T-cell (primary cell): ENCODE measurements at regions not wholly inside any gene's neighbourhood (a gene's known extent, or its start where the extent isn't known, plus 50 kb on each side); places are given as distances from the start of the nearest gene placed in this dataset.

ENCODE experiments used
- ATAC-seq, 4 experiments: fragments of 200-7000 bp in 3 of 4; fragments of 150-1000 bp in 1 of 4; cut with Tn5 transposase; replicated peaks in 1 of 4; 1 replicate in 3 of 4; 2 replicates in 1 of 4; pipeline ENCODE4 v1.10.0; 2021; ENCODE audit warnings: moderate library complexity in 3 of 4, mild to moderate bottlenecking in 2 of 4, moderate number of reproducible peaks in 1 of 4
- CTCF ChIA-PET, 2 donors: fragments of 300-600 bp; sonication (Branson Sonifier 250); formaldehyde crosslinking; loops; one replicate each; lab custom pipeline; 2022; ENCODE audit warnings: antibody characterized with exemption in 2 of 2; lab: Charles Lee
- POLR2A ChIA-PET, 2 donors: fragments of 300-600 bp; sonication (Branson Sonifier 250); formaldehyde crosslinking; loops; one replicate each; lab custom pipeline; 2022; ENCODE audit warnings: antibody characterized with exemption in 2 of 2; lab: Charles Lee
- DNase-seq, 35 experiments: peaks; one replicate each; pipeline versions ENCODE4 v3.0.0 to v3.0.0-alpha.2; 2013 to 2023
- H3K27ac ChIP-seq: one replicate; pipeline ENCODE4 v1.5.1; 2013; ENCODE audit warnings: low read length
- H3K27me3 ChIP-seq, 2 experiments: replicated peaks in 1 of 2; 1 replicate in 1 of 2; 2 replicates in 1 of 2; pipeline versions ENCODE4 v1.6.1 to v1.7.0; 2013; ENCODE audit warnings: low read length in 1 of 2, mixed read lengths in 1 of 2; ENCODE audit not compliant: control insufficient read depth in 2 of 2, insufficient read depth in 2 of 2; ENCODE audit errors: extremely low read depth in 1 of 2
- H3K36me3 ChIP-seq, 2 donors: 1 replicate in 1 of 2; 2 replicates in 1 of 2; pipeline versions ENCODE4 v1.6.1 to v1.7.0; 2013; ENCODE audit warnings: low read length in 1 of 2; ENCODE audit not compliant: control insufficient read depth in 2 of 2, insufficient read depth in 1 of 2; ENCODE audit errors: extremely low read depth in 1 of 2
- H3K4me1 ChIP-seq, 2 experiments: 1 replicate in 1 of 2; 2 replicates in 1 of 2; pipeline versions ENCODE4 v1.6.1 to v1.7.0; 2013; ENCODE audit warnings: low read length in 2 of 2, mixed read lengths in 1 of 2; ENCODE audit not compliant: insufficient read depth in 2 of 2, control insufficient read depth in 1 of 2; ENCODE audit errors: extremely low read depth in 1 of 2
- H3K4me3 ChIP-seq, 2 donors: 1 replicate in 1 of 2; 2 replicates in 1 of 2; pipeline versions ENCODE4 v1.5.1 to v1.7.0; 2013; ENCODE audit warnings: mild to moderate bottlenecking in 2 of 2, low read length in 1 of 2, moderate library complexity in 1 of 2; ENCODE audit not compliant: control insufficient read depth in 1 of 2; ENCODE audit errors: extremely low read depth in 1 of 2
- H3K9me3 ChIP-seq: 2 replicates; pipeline ENCODE4 v1.7.0; 2013
- H3K27ac Mint-ChIP-seq, 2 donors: one replicate each; pipeline ENCODE4 v1.8.0; 2020 to 2021; ENCODE audit warnings: mild to moderate bottlenecking in 2 of 2, mixed read lengths in 2 of 2
- H3K27me3 Mint-ChIP-seq, 2 donors: one replicate each; pipeline ENCODE4 v1.8.0; 2021 to 2022; ENCODE audit warnings: mixed read lengths in 2 of 2
- H3K36me3 Mint-ChIP-seq: one replicate; pipeline ENCODE4 v1.8.0; 2021; ENCODE audit warnings: mixed read lengths
- H3K4me1 Mint-ChIP-seq, 3 donors: one replicate each; pipeline ENCODE4 v1.8.0; 2020 to 2022; ENCODE audit warnings: mixed read lengths in 3 of 3, mild to moderate bottlenecking in 1 of 3
- H3K4me3 Mint-ChIP-seq, 3 donors: one replicate each; pipeline ENCODE4 v1.8.0; 2020 to 2022; ENCODE audit warnings: mild to moderate bottlenecking in 3 of 3, mixed read lengths in 3 of 3, moderate library complexity in 3 of 3
- H3K9me3 Mint-ChIP-seq, 3 donors: one replicate each; pipeline ENCODE4 v1.8.0; 2020 to 2022; ENCODE audit warnings: mixed read lengths in 3 of 3
- WGBS: methylation state at CpG from one replicate; pipeline ENCODE4 v1.1.5; 2013; ENCODE audit warnings: missing lambda C conversion rate; ENCODE audit not compliant: insufficient coverage; 5-methylcytosine and 5-hydroxymethylcytosine counted together

- ChIA-PET CTCF (no interaction called here), POLR2A (no interaction called here)
- Mint-ChIP-seq H3K4me3 (no peak overlapping the region), H3K36me3 (no peaks in the 10 kb centered on the region), H3K27me3 (no peaks in the 10 kb centered on the region), H3K27ac (no peak overlapping the region), H3K9me3 (peaks cover 4 to 11% (median 8%) of the 10 kb centered on the region in 3 donors), H3K4me1 (no peaks in the 10 kb centered on the region)
- Histone ChIP-seq H3K36me3 (no peaks in the 10 kb centered on the region), H3K9me3 (no peaks in the 10 kb centered on the region), H3K4me1 (no peaks in the 10 kb centered on the region), H3K27me3 (no peaks in the 10 kb centered on the region), H3K4me3 (no peak overlapping the region), H3K27ac (no peak overlapping the region)
- DNase-seq: no peak
- no peak for ATAC-seq
Measured at GRCh38 chr1:218617986-218618385, 272.9 kb downstream of the TGFB2 start.

- Mint-ChIP-seq H3K9me3 (peaks cover 0 to 7% (median 4%) of the 10 kb centered on the region in 3 donors), H3K27me3 (no peaks in the 10 kb centered on the region), H3K4me1 (no peaks in the 10 kb centered on the region), H3K4me3 (no peak overlapping the region), H3K36me3 (no peaks in the 10 kb centered on the region), H3K27ac (no peak overlapping the region)
- no peaks in the 10 kb centered on the region for H3K36me3 ChIP-seq
- H3K4me1 ChIP-seq: no peaks in the 10 kb centered on the region
- H3K27me3 ChIP-seq: no peaks in the 10 kb centered on the region
- DNase-seq: no peak
- ChIA-PET POLR2A (no interaction called here), CTCF (no interaction called here)
- no peak overlapping the region for H3K27ac ChIP-seq
- 67% methylated on average over 1 of the region's 1 CpG for WGBS
- no peak overlapping the region for H3K4me3 ChIP-seq
- no peak for ATAC-seq
- no peaks in the 10 kb centered on the region for H3K9me3 ChIP-seq
Measured at GRCh38 chr1:218620956-218621355, 275.8 kb downstream of the TGFB2 start.

GRCh38 chr1:218624052-218624451 is 278.9 kb downstream of the TGFB2 start:
- H3K27ac ChIP-seq: no peak overlapping the region
- Mint-ChIP-seq H3K4me1 (no peaks in the 10 kb centered on the region), H3K36me3 (no peaks in the 10 kb centered on the region), H3K9me3 (peaks cover 4 to 13% (median 4%) of the 10 kb centered on the region in 3 donors), H3K4me3 (no peak overlapping the region), H3K27me3 (no peaks in the 10 kb centered on the region), H3K27ac (no peak overlapping the region)
- DNase-seq: no peak
- ChIA-PET POLR2A (no interaction called here), CTCF (no interaction called here)
- no peak for ATAC-seq
- no peaks in the 10 kb centered on the region for H3K27me3 ChIP-seq
- no CpG with 5 or more reads among the region's 2 CpGs for WGBS
- no peak overlapping the region for H3K4me3 ChIP-seq
- H3K36me3 ChIP-seq: no peaks in the 10 kb centered on the region
- no peaks in the 10 kb centered on the region for H3K9me3 ChIP-seq
- H3K4me1 ChIP-seq: no peaks in the 10 kb centered on the region

GRCh38 chr1:218625393-218625792 is 280.3 kb downstream of the TGFB2 start:
- H3K4me1 Mint-ChIP-seq: no peaks in the 10 kb centered on the region
- H3K36me3 ChIP-seq: no peaks in the 10 kb centered on the region
- no peak for ATAC-seq
- no peaks in the 10 kb centered on the region for H3K4me1 ChIP-seq
- H3K27ac ChIP-seq: no peak overlapping the region
- peaks cover 4 to 19% (median 6%) of the 10 kb centered on the region in 3 donors for H3K9me3 Mint-ChIP-seq
- H3K36me3 Mint-ChIP-seq: no peaks in the 10 kb centered on the region
- no peak overlapping the region for H3K4me3 Mint-ChIP-seq
- H3K27me3 Mint-ChIP-seq: no peaks in the 10 kb centered on the region
- WGBS: no CpG with 5 or more reads among the region's 2 CpGs
- H3K9me3 ChIP-seq: no peaks in the 10 kb centered on the region
- no peak overlapping the region for H3K4me3 ChIP-seq
- no peak overlapping the region for H3K27ac Mint-ChIP-seq
- ChIA-PET CTCF (no interaction called here), POLR2A (no interaction called here)
- no peak for DNase-seq
- no peaks in the 10 kb centered on the region for H3K27me3 ChIP-seq

- no peak overlapping the region for H3K27ac ChIP-seq
- H3K27me3 ChIP-seq: no peaks in the 10 kb centered on the region
- no peak overlapping the region for H3K4me3 Mint-ChIP-seq
- H3K4me1 Mint-ChIP-seq: no peaks in the 10 kb centered on the region
- H3K4me3 ChIP-seq: no peak overlapping the region
- no peaks in the 10 kb centered on the region for H3K9me3 ChIP-seq
- DNase-seq (no peak), ATAC-seq (no peak)
- ChIA-PET POLR2A (no interaction called here), CTCF (no interaction called here)
- no peaks in the 10 kb centered on the region for H3K36me3 ChIP-seq
- no peaks in the 10 kb centered on the region for H3K4me1 ChIP-seq
- H3K9me3 Mint-ChIP-seq: peaks cover 20 to 34% (median 22%) of the 10 kb centered on the region in 3 donors
- WGBS: no CpG with 5 or more reads among the region's 9 CpGs
- no peaks in the 10 kb centered on the region for H3K27me3 Mint-ChIP-seq
- no peaks in the 10 kb centered on the region for H3K36me3 Mint-ChIP-seq
- no peak overlapping the region for H3K27ac Mint-ChIP-seq
Measured at GRCh38 chr1:218633238-218633988, 288.3 kb downstream of the TGFB2 start.

GRCh38 chr1:218634212-218634611 is 289.1 kb downstream of the TGFB2 start:
- ChIA-PET CTCF (no interaction called here), POLR2A (no interaction called here)
- Mint-ChIP-seq H3K4me3 (no peak overlapping the region), H3K27me3 (no peaks in the 10 kb centered on the region), H3K9me3 (peaks cover 20 to 26% (median 22%) of the 10 kb centered on the region in 3 donors), H3K27ac (no peak overlapping the region), H3K4me1 (no peaks in the 10 kb centered on the region), H3K36me3 (no peaks in the 10 kb centered on the region)
- Histone ChIP-seq H3K4me1 (no peaks in the 10 kb centered on the region), H3K36me3 (no peaks in the 10 kb centered on the region), H3K27me3 (no peaks in the 10 kb centered on the region), H3K4me3 (no peak overlapping the region), H3K9me3 (no peaks in the 10 kb centered on the region), H3K27ac (no peak overlapping the region)
- no peak for ATAC-seq
- WGBS: 63% methylated on average over 2 of the region's 4 CpGs
- DNase-seq: no peak

- Histone ChIP-seq H3K9me3 (no peaks in the 10 kb centered on the region), H3K4me1 (no peaks in the 10 kb centered on the region), H3K27me3 (no peaks in the 10 kb centered on the region), H3K27ac (no peak overlapping the region), H3K36me3 (no peaks in the 10 kb centered on the region), H3K4me3 (no peak overlapping the region)
- Mint-ChIP-seq H3K27ac (no peak overlapping the region), H3K9me3 (peaks cover 10% of the 10 kb centered on the region in 3 donors), H3K36me3 (no peaks in the 10 kb centered on the region), H3K4me1 (no peaks in the 10 kb centered on the region), H3K4me3 (no peak overlapping the region), H3K27me3 (no peaks in the 10 kb centered on the region)
- CTCF ChIA-PET: no interaction called here
- ATAC-seq (no peak), DNase-seq (no peak)
- WGBS: 20% methylated on average over 1 of the region's 1 CpG
- POLR2A ChIA-PET: no interaction called here
Measured at GRCh38 chr1:218636548-218636947, 291.4 kb downstream of the TGFB2 start.
